ENCODE measurements at regions not wholly inside any gene's neighbourhood (a gene's known extent, or its start where the extent isn't known, plus 50 kb on each side); places are given as distances from the start of the nearest gene placed in this dataset.
"Not testable (repeated sequence)": the region's sequence is repeated elsewhere in the genome, so short reads cannot be mapped to it uniquely, and the experiment has no call there.

DNA sequence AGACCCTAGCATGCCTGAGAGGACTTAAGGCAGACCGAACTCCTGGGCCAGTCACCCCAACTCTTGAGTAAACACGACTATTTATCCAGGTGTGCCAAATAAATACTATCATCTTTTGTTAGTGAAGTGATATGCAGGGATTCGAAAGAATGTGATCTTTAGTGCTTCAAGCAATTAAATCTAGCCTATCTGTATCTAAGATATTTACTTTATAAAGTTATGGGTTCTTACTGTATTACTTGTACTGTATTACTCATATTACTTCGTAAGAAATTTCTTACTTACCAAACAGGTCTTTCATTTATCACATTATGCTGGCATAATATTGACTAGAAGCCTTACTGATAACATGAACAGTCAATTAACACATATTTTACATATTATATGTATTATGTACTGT is 211.6 kb upstream of the NECTIN3 start:
- DNase-seq: no peak

DNA sequence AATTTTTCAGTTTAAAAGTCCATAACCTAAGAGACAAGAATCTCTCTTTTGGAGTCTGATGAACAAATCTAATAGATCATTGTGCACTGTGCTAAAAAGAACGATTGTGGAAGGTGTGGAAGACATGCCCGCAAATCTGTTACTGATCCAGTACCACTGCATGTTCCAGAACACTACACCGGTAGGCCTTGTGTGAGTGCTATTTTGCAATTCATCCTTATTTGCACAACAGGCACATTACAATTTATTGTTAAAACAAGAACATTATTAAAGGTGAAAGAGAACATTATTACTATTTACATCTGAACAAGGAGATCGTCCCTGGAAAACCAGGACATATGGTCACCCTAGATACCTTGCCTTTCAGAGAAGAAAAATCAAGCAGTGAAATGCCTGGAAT is 205.7 kb upstream of the NECTIN3 start:
- no peak for DNase-seq

DNA sequence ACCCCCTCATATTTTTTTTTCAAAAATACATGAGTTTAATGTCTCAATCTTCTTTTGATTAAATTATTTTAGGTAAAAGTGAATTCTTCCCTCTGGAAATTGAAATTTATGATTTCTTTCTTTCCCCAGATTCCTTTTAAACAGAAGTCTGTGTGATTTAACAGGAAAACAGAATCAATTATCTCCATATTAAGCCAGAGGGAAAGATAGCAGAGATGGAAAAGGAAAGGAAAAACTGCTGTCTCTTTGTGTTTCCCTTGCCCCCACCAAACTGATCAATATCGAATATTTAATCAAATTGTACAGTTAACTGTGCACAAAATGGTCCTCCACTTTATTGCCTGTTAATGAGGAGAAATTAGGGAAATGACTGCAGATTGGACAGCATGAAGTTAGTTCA is 203.5 kb upstream of the NECTIN3 start:
- no peak for DNase-seq

DNA sequence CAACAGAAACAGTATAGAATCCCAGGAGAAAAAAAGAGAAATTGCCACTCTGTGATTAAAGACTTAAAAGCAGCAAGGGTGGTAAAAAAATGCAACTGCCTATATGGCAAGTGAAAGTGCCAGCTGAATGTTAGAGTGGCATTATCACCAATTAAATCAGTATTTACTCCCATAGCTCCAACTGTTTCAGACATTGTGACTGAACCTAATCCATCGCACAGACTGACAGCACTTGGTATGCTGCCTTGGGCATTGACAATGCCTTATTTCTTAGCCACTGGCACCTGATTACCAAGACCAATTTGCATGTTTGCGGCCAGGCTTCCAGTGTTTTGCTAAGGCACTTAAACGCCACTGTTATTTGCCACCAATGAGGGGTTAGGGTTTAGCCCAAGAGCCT is 201.9 kb upstream of the NECTIN3 start:
- DNase-seq: no peak

DNA sequence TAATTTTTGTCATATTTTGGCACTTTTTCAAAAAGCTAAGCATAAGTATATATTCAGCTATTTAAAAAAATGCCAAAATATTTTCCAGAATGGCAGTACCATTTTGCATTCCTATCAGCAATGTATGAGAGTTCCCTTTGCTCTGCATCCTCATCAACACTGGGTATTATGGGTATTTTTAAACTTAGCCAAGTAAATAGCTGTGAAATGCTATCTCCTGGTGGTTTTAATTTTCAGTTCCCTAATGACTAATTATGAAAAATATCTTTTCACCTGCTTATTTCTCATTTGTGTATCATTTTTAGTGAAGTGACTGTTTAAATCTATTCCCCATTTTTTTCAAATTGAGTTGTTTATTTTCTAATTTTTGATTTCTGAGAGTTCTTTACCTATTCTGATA is 199.7 kb upstream of the NECTIN3 start:
- DNase-seq: no peak

DNA sequence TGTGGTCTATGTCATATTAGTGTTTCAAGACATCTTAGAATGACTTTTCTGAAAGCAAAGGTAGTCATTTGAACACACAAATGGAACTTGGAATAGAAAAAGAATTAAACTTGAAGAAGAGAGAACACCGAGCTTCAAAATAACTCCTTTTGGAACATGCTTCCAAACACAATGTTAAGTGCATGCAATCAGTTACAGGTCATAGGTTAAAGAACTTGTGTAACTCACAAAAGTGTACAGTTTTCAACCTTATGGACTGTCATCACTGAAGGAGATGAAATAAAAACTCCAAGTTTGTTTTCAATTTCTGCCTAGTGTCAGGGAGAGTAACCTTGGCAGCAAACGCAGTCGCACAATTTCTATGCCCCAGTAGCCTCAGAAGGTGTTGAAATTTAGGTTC is 192.9 kb upstream of the NECTIN3 start:
- DNase-seq: no peak

DNA sequence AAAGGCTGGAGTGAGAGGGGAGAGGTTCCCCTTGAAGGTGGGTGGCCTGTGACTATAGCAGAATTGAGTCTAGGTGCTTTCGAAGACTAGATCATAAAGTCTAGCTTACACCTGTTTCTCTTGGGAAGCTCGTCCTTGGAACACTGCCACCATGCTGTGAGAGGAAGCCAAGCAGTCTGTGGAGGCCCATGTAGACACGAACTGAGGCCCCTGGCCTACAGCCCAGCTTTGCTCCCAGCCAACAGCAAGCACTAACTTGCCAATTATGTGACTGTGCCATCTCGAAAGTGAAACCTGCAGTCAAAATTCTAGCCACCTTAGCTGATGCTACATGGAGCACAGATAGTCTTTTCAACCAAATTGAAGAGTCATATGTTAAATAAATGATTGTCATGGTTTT is 190.5 kb upstream of the NECTIN3 start:
- no peak for DNase-seq

DNA sequence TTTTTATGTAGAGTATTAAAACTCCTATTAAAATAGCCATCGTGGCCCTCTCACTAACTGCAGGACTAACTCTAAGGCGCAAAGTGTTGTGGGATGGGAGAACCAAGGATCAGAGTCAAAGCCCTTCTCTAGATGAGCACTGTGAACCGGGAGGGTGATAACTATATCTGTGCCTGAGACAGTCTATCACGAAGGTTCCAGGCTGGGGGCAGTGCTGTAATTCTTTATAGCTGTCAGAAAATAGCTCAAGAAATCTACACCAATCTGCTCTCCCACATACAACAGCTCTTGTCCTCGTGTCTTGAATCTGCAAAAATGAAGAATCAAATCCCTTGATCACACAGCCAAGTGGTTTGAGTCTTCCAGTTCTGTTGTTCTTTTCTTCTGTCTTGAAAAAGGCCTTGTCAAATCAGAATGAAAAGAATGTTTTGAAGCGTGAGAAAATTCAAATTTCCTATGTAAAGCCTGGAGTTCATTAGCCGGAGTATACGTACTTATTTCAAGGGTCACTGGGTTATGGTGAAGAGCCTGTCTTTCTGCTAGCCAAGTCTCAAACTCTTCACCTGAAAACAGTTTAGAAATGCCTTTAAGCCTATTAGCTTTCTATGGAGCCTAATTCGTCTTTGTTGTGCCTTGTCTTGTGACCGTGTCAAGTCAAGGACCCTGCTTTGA is 185.3 kb upstream of the NECTIN3 start:
- no peak for DNase-seq

DNA sequence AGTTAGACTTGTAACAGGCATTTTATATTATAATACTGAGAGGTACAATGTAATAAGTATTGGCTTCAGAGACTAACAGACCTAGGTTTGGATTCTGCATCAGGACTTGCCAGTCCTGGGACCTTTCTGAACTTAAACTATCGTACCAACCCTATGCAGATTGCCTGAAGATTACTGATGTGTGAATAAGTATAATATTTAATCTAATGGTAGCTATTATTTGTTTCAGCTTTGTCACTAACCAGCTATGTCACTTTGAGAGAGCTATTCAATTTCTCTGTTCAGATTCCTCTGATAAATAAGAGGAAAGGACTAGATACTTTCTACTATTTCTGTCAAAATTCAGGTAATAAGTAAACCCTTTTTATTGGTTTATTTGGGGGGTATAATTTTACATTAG is 184.4 kb upstream of the NECTIN3 start:
- DNase-seq: no peak

DNA sequence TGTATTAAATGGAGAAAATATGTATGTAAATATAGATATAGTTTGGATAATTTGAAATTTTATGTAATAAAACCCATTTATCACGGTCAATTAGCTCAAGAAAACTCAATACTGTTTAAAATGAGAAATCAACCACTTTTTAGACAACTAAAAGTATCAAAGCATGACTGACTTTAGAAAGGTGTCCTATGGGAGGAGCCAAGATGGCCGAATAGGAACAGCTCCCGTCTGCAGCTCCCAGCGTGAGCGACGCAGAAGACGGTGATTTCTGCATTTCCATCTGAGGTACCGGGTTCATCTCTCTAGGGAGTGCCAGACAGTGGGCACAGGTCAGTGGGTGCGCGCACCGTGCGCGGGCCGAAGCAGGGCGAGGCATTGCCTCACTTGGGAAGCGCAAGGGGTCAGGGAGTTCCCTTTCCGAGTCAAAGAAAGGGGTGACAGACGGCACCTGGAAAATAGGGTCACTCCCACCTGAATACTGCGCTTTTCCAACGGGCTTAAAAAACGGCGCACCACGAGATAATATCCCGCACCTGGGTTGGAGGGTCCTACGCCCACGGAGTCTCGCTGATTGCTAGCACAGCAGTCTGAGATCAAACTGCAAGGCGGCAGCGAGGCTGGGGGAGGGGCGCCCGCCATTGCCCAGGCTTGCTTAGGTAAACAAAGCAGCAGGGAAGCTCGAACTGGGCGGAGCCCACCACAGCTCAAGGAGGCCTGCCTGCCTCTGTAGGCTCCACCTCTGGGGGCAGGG is 182.8 kb upstream of the NECTIN3 start:
- DNase-seq: not testable (repeated sequence)

DNA sequence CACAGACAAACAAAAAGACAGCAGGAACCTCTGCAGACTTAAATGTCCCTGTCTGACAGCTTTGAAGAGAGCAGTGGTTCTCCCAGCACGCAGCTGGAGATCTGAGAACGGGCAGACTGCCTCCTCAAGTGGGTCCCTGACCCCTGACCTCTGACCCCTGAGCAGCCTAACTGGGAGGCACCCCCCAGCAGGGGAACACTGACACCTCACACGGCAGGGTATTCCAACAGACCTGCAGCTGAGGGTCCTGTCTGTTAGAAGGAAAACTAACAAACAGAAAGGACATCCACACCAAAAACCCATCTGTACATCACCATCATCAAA is 182.3 kb upstream of the NECTIN3 start:
- not testable (repeated sequence) for DNase-seq

DNA sequence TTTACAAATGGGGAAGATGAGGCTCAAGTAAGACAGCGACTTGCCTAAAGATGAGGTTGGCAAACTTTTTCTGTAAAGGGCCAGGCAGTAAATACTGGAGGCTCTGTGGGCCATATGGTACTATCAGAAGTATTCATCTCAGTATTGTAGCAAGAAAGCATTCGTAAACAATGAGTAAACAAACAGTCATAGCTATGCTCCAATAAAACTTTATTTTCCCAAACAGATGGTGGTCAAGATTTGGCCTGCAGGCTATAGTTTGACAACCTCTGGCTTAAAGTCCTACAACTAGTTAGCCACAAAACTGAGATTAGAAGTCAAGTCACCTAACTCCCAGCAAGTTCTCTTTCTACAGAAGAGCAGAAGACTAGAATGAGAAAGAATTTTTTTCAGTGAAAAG is 177.0 kb upstream of the NECTIN3 start:
- no peak for DNase-seq

DNA sequence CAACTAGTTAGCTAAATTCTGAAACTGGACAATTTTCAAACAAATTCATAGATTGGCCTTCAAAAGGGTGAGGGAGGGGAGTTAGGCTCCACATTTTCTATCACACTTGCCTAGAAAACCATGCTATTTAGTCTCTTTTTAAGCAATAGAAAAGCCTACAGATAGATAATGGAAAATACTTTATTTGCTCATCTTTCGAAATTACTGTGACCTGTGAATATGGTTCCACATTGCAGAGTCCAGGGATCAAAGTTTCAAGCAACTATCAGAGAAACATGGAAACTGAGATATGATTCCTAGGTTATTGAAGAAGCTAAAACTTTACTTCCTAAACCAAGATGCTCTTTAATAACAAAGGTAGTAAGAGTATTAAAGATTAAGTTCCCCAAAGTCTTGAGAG is 176.6 kb upstream of the NECTIN3 start:
- no peak for DNase-seq

DNA sequence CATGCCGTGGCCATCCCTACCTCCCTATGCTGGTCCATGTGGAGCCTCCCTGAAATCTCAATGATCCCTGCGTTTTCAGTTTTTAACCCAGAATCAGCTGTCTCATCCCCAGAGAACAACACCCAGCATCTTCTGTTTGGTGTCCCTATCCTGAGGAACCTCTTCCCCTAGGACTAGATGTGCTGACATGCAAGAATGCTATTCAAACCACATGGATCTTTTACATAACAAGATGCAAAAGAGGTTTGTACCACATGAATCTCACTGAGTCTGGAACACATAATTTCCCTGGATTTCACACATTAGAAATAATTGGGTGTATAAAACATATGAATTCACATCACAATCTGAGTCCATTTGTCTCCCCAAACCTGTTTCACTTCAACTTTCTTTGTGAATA is 174.6 kb upstream of the NECTIN3 start:
- no peak for DNase-seq

DNA sequence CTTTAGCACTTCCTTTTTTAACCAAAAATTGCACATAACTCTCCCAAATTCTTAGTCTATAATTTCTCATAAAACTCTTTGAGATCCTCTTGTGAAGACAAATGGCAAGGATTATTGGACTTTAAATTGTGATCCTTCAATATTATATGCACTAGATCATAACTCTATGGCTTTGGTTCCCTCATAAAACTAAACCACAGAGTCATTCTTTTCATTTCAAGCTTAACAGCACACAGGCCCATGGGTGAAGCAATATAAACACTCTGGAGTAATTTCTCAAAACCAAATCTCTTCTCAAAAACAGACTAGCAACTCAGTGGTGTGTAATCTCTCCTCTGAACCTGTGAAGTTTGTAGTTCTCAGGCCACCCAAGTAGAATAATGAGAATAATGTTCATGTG is 171.0 kb upstream of the NECTIN3 start:
- no peak for DNase-seq

DNA sequence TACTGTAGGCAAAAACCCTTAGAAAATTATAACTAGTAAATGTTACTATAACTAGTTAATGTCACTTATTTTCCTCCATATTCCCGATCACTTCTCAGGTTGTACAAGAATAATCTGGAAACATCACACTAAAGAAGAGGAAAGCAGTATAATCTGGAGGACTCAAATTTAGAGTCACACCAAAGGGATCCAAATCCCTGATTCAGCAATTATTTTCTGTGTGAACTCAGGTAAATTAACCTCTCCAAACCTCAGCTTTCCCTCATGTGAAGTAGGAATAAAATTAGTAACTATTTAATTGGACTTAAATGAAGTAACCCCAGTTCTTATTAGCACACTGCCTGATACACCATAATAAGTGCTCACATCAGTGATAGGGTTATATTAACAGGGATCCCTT is 170.1 kb upstream of the NECTIN3 start:
- DNase-seq: no peak

DNA sequence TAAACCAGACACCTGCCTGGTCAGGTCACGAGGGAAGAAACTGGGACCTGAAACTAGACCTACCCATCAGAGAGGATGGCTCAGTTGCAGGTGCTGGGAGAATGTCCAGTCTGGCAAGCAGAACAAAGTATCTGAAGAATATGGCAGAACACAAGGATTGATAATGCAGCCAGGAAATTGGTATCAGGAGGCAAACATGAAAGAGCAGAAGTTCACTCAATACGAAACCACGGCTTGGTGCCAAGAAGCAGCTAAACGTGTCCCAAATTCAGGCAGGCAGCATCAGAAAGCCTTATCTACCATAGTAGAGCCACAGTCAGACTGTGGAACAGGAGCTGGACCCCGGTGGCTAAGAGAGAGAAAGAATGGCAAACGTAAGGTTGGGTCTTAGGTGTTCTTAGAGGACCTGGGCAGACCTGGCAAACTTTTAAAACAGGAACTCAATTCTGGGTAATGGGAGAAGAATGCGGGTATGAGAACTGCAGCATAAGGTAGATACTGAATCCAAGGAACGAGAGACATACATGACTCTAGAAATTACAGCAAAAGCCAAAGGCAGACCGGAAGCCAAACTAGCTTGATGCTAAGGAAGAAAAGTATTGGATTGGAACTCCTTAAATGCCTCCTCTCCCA is 169.0 kb upstream of the NECTIN3 start:
- no peak for DNase-seq

DNA sequence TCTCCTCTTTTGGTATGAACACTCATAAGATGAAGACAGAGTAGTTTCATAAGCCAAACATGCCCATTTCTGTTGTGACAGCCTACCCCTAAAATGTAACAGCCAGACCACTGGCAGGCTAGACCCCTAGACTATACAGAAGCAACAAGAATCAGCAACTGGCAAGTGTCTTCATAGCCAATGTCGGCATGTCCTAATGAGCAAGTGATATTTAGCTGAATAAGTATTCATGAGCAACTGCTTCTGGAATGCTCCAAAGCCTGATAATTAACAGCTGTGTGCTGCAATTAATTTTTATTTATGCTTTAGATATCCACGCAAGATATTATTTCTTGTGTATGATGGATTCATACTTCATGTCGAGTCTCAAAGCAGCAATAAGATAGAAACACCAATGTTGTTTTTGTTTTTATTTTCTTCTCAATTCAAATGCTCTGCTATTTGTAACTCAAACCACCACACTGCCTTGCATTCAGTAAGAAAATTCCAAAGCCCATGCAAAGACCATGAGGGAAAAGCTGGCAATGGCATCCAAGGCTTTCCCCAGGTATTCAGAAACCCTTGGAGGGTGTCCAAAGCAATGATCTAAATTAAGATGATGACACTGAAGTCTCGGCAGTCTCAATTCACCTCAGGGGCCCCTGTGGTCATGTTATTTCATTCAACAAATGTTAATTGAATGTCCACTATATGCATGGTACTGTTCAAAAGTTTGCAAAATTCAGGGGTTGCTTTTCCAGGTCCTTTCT is 167.7 kb upstream of the NECTIN3 start:
- no peak for DNase-seq

DNA sequence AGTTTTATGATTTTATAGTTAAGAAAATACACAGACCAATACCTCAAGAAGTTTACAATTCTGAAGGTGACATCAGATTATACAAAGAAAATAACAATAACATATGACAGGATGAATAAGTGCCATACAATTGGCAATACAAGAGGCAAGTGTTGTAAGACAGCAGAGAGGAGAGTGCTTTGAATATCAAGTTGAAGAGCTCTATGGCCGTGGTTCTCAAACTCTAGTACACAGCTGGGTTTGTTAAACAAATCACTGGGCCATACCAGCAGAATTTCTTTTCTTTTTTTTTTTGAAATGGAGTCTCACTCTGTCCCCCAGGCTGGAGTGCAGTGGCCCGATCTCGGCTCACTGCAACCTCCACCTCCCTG is 167.1 kb upstream of the NECTIN3 start:
- no peak for DNase-seq

DNA sequence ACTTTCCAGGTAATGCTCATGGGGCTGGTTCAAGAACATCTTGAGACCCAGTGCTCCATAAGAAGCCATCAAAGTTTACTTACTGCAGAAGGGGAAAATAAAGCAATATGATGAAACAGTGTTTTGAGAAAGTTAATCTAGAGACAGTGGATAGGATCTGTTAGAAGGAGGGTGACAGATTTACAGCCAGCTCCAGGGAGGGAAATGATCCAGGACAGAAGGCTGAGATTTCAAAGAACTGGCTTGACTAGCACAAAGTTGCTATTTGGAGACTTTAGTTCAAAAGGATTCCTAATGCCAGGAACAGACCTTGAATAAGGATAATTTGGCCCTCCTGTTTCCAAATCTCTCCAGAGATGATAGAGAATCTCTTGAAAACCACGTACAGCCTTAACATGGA is 166.5 kb upstream of the NECTIN3 start:
- DNase-seq: no peak

DNA sequence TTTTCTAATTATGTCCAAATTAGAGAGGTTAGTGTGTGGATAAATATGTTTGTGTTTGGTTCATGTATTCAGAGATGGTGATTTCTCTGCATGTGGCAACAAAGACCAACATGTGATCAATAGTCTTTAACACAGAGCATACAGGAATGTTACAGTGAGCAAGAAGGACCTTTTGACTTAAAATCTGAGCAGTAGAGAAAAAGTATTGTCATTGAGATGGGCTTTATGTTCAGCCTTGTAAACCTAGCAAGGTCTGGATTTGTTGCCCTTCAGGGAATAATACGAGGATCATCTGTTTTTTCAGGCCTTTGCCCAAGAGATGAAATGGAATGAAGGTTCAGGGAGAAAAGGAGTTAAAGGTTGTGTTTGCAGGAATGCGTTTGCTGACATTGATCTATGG is 161.8 kb upstream of the NECTIN3 start:
- no peak for DNase-seq

DNA sequence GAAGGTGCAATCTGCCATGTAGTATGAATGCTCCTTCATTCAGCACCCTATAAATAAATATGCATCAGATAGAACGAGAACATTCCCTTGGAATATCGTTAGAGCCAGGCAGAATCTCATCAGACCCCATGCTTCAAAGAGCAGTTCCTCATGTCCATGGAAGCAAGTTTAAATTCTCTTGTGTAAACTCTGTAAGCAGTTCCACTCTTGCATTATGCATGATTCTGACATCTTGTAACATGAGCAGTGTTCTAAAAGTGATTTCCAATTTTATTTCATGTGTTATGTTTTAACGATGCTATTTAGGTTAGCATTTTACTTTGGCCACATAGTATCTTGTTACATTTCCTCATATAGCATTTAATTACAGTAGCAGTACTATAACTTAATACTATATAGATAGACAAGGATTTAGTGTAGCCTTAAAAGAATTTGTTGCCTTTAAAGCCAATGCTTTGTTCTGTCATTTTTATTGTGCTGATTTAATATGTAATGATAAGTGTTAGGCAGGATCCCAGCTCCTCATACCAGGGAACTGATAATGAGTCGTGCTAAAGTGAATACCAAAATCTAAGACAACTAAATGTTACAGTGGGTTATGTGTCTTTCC is 161.2 kb upstream of the NECTIN3 start:
- DNase-seq: no peak

DNA sequence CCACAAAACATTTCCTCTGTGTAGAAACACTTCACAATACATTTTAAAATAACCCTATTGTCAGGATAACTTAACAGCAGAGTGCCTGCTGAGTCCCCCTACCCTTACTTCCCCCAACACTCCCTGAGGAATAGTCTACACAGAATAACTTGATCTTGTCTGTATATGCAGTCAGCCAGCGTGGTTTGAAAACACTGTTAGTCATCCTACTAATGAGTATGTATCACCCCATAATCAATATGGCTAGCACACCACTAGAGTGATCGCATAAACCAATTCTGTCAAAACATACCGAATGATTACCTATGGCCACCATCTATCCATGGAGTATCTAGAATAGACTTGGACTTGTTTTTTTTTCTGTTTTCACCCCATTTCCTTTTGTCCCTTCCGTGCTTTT is 152.7 kb upstream of the NECTIN3 start:
- no peak for DNase-seq

DNA sequence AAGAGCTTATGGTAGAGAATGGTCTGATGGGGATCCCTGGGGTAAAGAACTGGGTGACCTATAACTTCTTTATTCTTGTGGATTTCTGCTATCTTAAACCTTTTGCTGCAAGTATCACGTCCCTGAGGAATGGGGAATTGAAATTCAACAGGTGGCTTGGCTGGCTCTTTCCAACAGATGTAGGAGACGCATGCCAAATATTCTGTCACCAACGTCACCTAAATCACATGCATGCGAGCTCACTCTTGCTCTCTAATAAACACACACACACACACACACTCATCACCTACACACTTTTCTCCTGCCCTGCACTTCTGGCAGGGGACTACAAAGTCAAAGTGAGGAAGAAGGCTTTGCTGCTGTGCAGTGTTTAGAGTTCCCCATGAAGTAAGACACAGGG is 145.8 kb upstream of the NECTIN3 start:
- DNase-seq: no peak
